GM19035 (cell line): ENCODE measurements at regions not wholly inside any gene's neighbourhood (a gene's known extent, or its start where the extent isn't known, plus 50 kb on each side); places are given as distances from the start of the nearest gene placed in this dataset.
"Not testable (repeated sequence)": the region's sequence is repeated elsewhere in the genome, so short reads cannot be mapped to it uniquely, and the experiment has no call there.

Experiments used
- ATAC-seq: cut with Tn5 transposase; IDR thresholded peaks from one replicate; pipeline ENCODE4 v1.9.1; 2021; ENCODE audit not compliant: unreplicated experiment

DNA sequence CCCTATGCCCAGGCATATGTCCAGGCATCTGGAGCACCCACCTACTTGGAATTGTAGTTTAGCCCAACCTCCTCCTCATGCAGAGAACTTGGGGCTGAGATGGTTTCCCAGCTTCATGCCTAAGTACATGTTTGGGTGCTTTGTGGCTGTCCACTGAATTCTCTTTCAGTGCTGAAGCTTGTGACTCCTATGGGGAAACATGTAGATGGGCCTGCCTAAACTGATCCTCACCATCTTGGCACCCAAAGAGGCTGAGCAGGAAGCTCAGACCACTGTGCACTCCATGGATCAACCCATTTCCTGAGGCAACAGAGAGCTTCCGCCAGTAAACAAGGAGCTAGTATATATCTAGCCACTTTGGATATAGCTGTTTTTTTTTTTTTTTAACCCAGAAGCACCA, 2733.7 kb downstream of the PCDH7 start:
- no peak for ATAC-seq

DNA sequence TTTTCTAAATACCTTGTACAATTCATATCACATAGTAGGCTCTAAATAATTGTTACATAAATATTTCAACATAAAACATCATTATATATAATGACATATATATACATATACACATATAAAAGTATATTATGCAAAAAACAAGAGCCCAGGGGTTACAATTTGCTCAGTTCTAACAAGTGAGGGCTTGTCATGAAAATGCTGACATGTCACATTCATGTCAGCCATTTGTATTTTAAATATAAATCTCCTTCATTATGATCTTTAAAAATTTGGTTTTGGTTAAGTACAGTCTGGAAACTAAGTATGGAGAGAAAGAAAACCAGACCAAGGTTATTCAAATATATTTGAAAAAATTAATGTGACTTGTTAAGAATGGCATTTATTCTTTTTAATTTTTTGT, 2745.4 kb downstream of the PCDH7 start:
- ATAC-seq: no peak

DNA sequence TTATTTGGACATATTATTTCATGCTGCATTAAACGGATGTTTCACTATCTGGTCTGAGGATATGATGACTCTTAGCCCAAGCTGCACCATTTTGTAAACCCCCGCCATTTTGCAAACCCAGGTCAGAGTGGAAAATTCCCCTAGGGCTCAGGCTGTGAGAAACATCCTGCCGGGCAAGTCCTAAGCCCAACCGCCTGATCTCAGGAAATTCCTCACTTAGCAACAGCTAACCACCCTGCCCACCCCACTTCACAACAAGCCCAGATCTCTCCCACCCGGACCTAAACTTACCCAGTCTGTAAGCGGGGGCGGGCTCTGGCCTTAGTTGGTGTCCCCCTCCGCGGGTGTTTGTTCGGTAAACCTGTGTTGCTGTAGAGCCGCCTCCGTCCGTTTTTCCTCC, 2747.1 kb downstream of the PCDH7 start:
- no peak for ATAC-seq

DNA sequence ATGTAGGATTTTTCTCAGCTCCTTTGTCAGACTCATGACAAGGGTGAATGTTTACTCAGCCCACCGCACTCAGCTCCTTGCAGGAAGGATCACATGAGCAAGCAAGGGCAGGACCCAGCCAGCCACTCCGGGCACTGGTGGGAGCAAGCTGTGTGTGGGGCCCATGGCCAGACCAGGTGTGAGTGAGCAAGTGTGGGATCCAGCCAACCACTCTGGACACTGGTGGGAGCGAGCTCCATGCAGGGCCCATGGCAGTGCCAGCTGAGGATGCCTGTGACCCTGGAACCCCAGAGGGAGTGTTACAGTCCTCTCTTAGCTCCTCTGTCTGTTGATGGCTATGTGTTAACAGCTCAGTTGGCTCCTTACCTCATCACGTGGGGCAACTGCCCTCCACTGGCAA, 2750.6 kb downstream of the PCDH7 start:
- no peak for ATAC-seq

DNA sequence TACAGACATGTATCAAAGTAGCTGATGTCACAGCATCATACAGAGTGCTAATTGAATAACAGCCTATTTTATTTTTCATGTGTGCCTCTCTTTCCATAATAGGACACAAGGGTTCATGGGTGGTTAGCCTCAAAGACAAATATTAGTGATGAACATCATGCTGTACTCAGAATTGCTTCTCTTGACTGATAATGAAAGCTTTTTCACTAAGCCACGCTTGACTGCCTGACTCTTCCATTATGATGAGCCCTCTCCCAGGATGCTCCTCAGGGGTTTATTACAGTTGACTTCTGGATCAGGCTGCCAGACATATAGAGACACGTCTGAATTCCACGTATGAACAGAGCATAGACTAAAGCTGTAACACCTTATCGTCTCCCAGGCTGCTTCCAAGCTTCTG, 2757.5 kb downstream of the PCDH7 start:
- ATAC-seq: no peak

DNA sequence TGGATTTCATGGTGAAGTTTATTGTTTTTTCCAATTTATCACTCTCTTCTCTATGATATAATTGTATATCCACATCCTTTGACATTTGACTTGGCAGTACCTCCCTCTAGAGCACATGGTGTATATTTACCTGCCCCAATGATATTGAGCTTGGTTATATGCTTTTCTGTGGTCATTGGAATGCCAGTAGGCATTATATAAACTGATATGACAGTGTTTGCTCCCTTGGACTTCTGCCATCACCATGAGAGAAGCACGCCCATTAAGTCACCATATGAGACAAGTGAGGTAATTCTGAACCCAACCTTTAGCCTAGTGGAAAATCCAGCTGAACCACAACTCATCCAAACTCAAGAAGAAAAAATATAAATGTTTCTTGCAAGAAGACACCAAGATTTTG, 2761.5 kb downstream of the ARAP2 start:
- ATAC-seq: no peak

DNA sequence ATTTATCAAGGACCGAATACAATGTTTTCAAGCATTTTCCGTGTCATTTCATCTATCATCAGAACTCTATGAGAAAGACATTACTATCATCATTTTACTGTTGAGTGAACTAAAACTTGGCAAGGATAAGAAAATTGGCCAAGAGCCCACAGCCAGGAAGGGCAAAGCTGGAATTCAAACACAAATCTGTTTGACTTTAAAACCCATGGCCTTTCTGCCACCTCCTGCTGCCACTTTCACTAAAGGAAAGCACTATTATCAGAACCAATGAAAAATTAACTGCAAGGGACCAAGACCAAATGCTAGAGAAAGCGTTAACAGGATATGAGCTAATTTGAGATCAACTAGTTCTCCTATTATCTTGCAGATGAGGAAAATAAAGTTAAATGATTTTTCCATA, 2759.2 kb downstream of the ARAP2 start:
- ATAC-seq: no peak

DNA sequence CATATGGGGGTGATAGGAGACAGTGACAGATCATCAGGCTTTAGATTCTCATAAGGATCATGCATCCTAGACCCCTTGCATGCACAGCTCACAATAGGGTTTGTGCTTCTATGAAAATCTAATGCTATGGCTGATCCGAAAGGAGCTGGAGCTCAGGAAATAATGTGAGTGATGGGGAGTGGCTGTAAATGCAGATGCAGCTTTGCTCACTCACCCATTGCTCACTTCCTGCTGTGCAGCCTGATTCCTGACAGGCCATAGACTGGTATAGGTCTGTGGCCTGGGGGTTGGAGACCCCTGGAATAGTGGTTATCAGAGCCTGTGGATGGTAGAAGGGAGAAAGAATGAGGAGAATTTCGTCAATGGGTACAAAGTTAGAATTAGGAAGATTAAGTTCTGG, 2751.1 kb downstream of the ARAP2 start:
- ATAC-seq: no peak

DNA sequence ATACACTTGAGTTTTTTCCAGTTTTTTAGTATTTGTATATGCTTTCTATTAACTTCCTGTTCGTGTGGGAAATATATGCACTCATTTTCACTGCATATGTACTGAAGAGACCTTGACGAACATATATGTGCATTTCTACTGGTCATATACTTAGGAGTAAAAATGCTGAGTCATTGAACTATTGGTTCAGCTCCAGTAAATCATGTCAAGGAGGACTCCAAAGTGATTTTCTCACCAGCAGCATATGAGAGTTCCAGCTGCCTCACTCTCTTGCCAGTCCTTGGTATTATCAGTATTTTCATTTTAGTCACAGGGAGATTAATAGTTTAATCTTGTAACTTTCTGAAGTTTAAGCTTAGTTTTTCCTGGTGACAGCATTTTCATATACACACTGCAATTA, 2750.2 kb downstream of the ARAP2 start:
- ATAC-seq: no peak

DNA sequence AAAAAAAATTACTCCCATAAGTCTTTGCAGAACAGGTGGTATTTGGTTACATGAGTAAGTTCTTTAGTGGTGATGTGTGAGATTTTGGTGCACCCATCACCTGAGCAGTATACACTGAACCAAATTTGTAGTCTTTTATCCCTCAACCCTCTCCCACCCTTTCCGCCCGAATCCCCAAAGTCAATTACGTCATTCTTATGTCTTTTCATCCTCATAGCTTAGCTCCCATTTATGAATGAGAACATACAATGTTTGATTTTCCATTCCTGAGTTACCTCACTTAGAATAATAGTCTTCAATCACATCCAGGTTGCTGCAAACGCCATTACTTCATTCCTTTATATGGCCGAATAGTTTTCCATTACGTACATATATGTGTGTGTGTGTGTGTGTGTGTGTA, 2742.7 kb downstream of the ARAP2 start:
- ATAC-seq: not testable (repeated sequence)

DNA sequence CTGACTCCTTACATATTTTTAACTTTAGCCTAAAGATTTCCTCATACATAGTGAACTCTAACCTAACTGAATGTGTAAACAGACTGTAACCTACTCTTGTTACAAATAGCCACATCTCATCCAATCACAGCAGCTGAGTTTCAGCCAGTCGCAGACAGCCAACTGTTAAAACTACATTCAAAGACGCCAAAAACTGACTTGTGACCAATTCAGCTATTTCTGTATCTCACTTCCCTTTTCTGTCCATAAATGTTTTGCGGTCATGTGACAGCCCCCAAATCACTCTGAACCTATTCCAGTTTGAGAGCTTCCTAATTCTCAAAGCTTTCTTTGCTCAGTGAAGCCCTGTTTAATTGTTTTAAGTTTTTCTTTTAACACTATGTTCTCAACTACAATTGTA, 2731.9 kb downstream of the ARAP2 start:
- ATAC-seq: no peak

DNA sequence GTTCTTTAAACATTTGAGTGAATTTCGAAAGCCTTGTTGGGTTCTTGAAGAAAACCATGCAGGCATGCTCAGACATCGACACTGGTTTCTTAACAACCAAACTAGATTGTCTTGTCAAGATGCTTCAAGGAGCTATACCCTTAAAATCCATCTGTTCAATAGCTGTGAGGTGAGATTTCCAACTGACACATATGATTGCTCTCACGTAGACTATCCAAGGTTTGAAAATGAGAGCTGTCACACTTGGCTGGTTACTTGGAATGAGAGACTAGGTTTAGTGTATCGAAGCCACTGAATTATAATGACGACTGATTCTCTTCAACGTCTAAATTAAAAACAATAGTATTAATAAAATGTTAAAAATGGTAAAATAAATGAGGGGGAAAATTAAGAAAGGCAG, 2725.5 kb downstream of the ARAP2 start:
- ATAC-seq: no peak

DNA sequence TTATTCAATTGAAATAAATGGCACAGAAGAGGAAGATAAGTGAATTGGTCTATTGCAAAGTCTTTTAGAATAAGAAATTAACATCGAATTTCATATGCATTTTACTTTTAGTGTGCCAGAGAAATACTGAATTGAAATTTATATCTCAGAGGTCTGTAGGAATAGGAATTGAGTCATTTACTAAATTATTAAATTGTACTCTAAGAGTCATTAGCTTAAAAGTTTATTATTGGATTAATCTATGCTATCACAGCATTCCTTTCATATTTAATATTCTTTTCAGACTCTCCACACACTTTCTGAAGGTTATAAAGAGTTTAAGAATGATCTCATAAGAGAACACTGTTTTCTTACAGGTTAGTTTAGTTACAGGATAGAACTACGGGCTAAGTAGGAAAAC, 2711.5 kb downstream of the ARAP2 start:
- no peak for ATAC-seq

DNA sequence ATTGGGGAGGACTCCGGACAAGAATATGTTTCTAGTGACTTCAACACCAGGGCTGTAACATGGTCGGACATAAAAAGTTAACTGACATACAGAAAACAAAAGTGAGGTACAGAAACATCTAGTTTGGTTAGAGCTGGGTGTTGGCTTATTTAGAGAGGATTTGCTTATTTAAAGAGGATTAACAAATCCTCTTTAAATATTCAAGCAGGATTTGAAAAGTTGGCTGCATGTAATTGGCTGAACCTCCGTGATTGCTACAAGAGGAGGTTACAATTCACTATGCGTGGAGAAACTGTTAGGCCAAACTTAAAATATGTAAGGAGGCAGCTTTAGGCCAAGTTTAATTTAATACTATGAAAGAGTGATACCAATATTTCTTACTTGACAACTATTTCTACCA, 2707.4 kb downstream of the ARAP2 start:
- ATAC-seq: no peak

DNA sequence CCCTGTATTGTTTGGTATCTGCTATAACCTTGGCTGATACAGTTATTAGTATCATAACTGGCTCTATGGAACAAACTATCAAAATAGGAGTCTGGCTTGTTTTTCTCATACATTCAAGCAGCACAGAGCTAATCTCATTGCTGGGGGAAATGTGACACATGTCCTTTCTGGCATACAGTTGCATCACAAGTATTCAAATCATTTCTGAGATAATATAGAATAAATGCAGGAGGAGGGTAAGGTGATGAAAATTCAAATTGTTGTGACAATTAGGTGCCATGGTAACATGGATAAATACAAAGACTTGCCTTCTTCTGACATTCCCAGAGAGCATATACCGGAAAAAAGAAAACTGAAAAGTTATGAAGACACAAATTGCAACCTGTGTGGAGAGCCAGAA, 2706.8 kb downstream of the ARAP2 start:
- no peak for ATAC-seq

DNA sequence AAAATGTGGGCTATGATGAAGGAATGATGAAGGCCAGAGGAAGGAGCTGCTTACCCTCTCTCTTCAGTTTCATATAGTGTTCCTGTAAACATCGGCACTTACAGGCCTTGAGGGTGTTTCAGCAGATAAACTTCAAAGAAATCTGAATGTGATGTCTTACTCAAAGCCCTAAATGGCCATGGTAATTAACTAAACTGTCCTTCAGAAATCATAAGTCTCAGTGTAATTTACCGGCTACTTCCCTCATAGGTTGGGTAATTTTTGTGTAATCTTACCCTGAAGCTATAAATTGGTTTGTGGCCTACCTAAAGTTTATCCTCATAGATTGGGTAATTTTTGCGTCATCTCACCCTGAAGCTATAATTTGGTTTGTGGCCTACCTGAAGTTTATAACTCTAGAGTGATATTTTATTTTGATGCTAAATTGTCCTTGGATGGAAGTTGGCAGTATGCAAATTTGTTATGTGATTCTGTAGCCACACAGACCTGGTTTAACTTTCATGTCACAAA, 2700.3 kb downstream of the ARAP2 start:
- ATAC-seq: no peak

DNA sequence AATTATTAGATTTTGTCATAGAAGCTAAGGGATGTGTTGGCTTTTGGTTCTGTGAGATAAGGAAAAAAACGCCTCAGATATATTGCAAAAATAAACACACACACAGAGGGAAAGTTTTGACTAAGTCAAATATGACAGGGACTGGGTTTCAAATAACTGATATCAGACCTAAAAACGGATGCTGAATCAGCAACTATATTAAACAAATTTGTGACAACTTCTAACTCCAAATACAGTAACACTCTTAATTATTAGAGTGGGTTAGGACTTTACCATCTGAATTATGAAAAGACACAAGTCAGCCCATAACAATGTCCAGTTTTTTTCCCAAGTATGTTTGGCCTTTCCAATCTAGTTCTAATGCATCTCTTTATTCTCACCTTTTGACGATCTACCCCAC, 2693.1 kb downstream of the ARAP2 start:
- ATAC-seq: no peak

DNA sequence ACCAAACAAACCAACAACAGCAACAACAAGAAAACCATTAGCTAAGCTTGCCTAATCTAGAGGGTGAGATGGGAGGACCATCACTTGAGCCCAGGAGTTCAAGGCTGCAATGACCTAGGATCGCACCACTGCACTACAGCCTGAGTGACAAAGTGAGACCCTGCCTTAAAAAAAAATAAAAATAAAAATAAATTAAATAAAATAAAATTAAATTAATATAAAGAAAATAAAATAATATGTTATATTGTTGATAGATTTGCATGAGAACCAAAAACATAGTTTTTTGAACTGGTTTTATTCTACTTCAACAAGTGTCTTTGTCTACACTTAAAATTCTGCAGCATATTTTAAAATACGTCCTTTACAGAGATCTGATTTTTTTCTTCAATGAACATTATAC, 2683.1 kb downstream of the ARAP2 start:
- ATAC-seq: no peak

DNA sequence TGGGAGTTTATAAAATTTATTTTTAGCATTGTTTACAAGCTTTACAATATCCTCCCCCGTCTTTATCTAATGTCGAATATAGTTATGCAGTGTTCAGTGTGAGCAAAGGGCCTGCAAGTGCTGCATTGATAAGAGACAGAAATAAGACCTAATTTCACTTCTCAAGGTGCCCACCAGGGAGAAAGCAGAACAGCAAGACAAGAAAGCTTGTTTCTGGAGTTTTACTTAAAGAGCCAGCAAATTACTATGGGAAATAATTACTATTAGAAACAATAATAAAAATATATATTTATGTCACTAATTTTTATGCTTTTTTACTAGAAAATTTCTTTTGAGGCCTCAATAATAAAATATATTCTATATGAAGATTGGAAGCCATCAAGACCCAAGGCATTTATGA, 2677.7 kb downstream of the ARAP2 start:
- no peak for ATAC-seq

DNA sequence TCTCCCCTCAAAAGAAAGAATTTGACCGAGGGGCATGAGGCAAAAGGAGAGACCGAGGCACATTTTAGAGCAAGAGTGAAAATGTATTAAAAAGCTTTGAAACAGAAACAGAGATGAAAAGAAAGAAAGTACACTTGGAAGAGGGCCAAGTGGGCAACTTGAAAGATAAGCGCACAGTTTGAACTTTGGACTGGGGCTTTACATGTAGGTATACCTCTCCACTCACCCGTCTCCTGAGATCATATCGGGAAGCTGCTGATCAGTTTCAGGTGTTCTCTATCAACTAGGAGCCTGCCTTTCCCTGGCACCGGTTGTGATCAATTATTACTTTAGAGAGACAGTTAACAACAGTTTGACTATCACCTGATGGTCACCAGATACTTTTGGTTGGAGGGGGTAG, 2666.5 kb downstream of the ARAP2 start:
- no peak for ATAC-seq

DNA sequence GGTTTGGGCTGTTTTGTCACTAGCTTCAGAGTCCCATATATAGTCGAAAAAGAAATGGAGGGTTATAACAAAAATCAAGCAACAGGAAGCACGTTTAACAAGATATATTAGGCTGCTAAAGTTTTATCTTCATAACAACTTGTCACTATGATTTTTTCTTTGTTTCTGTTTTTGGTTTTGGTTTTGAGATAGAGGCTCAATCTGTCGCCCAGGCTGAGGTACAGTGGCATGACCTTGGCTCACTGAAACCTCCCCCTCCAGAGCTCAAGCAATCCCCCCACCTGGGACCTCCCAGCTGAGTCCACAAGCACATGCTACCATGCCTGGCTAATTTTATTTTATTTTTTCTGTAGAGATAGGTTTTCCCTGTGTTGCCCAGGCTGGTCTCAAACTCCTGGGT, 2664.4 kb downstream of the ARAP2 start:
- no peak for ATAC-seq

DNA sequence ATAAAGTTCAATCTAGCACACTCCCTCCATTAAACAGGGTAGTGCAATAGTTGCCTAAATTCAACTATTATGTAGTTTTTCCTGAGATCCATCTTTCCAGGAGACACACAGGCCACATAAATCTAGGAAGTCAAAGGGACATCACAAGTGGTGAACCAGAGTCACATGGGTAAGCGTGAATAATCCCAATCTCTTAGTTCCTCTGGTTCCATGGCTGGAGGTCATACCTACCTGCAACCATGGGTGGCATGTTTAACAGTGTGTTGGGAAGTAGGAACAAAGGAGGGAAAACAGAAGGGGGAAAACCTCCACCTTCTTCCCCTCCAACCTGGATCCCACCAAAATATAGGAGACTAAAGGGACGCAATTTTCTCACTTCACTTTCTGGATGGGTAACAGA, 2651.6 kb downstream of the ARAP2 start:
- no peak for ATAC-seq

DNA sequence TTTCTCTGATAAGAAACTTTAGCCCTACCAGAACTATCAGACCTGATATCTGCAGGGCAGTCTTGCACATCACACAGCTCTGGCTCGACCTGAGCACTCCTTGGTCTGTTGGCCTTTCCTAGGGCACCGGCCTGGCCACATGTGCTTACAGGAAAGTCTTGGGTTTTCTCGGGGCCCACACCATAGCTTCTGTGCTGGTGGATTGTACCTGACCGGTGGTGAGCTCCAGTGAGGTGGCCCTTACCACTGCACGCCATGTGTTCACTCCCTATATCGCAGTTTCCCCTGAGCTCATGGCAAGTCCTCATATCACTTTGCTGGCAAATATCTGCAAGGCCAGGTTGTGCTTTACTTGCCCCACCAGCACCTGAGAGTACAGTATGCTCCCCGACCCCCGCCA, 2637.4 kb downstream of the ARAP2 start:
- ATAC-seq: no peak

DNA sequence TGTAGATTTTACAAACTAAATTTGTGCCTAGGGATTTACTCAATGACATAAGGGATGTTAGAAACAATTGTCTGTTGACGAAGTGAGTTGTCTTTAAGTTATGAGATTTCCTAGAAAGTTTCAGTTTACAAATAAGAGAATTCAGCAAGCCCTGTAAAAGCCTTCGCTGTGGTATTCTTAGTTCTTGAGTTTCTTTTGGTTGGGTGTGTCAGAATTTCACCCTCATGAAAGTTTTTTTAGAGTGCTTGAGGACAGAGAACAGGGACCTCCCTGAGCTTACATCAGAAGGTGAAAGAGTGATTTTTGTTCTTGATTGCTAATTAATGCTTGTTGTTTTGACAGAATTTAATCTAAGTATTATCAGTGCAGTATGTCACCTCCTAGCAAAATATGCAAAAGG, 2628.2 kb downstream of the ARAP2 start:
- ATAC-seq: no peak
